H1 (cell line): ENCODE measurements at regions not wholly inside any gene's neighbourhood (a gene's known extent, or its start where the extent isn't known, plus 50 kb on each side); places are given as distances from the start of the nearest gene placed in this dataset.

ENCODE experiments used
- ATF3 ChIP-seq: IDR thresholded peaks from 2 replicates; pipeline ENCODE4 v1.6.1; 2011; ENCODE audit warnings: low read depth, mild to moderate bottlenecking, low read length; ENCODE audit not compliant: insufficient read depth
- CEBPB ChIP-seq: IDR thresholded peaks from 2 replicates; pipeline ENCODE4 v1.6.1; 2012; ENCODE audit warnings: low read depth, low read length
- CREB1 ChIP-seq: IDR thresholded peaks from 2 replicates; pipeline ENCODE4 v1.6.1; 2012; ENCODE audit warnings: inconsistent platforms
- EP300 ChIP-seq, 2 experiments: IDR thresholded peaks; 1 replicate in 1 of 2; 2 replicates in 1 of 2; pipeline ENCODE4 v1.6.1; 2011 to 2012; ENCODE audit warnings: low read depth in 2 of 2, low read length in 2 of 2, mild to moderate bottlenecking in 2 of 2, borderline replicate concordance in 1 of 2, inconsistent platforms in 1 of 2, moderate library complexity in 1 of 2
- KDM1A ChIP-seq: fragments of 200-600, 300-600 bp; sonication (generic); IDR thresholded peaks from 2 replicates; pipeline ENCODE4 v1.7.1; 2016; ENCODE audit warnings: mild to moderate bottlenecking, low read length, borderline replicate concordance
- MAFK ChIP-seq: IDR thresholded peaks from 2 replicates; pipeline ENCODE4 v1.6.1; 2012; ENCODE audit warnings: low read depth, mild to moderate bottlenecking, improper control_type of control experiment, low read length
- NRF1 ChIP-seq: IDR thresholded peaks from 2 replicates; pipeline ENCODE4 v1.6.1; 2011; ENCODE audit warnings: mild to moderate bottlenecking, low read depth, low read length, improper control_type of control experiment
- POLR2A ChIP-seq, 2 experiments: IDR thresholded peaks; 1 replicate in 1 of 2; 2 replicates in 1 of 2; pipeline ENCODE4 v1.6.1; 2011; ENCODE audit warnings: low read depth in 2 of 2, low read length in 2 of 2, mild to moderate bottlenecking in 2 of 2; ENCODE audit errors: control extremely low read depth in 1 of 2
- POLR2AphosphoS5 ChIP-seq: IDR thresholded peaks from 2 replicates; pipeline ENCODE4 v1.6.1; 2011; ENCODE audit warnings: low read depth, low read length
- SIN3A ChIP-seq, 2 experiments: IDR thresholded peaks in 1 of 2; conservative IDR thresholded peaks in 1 of 2; 2 replicates each; pipeline ENCODE4 v1.6.1; 2011 to 2012; ENCODE audit warnings: low read length in 2 of 2, improper control_type of control experiment in 1 of 2, low read depth in 1 of 2, mild to moderate bottlenecking in 1 of 2
- TAF1 ChIP-seq: IDR thresholded peaks from 2 replicates; pipeline ENCODE4 v1.6.1; 2011; ENCODE audit warnings: mild to moderate bottlenecking, low read depth, low read length
- TF ChIP-seq, protein P1 (sequence below), 3 experiments: IDR thresholded peaks; 1 replicate in 2 of 3; 2 replicates in 1 of 3; pipeline versions ENCODE4 v1.5.1 to v1.6.1; 2011; ENCODE audit warnings: low read length in 3 of 3, mild to moderate bottlenecking in 3 of 3, inconsistent platforms in 2 of 3, low read depth in 1 of 3, moderate library complexity in 1 of 3; ENCODE audit not compliant: insufficient read depth in 1 of 3; ENCODE audit errors: control extremely low read depth in 1 of 3
- TF ChIP-seq, protein P2 (sequence below): IDR thresholded peaks from 2 replicates; pipeline ENCODE4 v1.6.1; 2012; ENCODE audit warnings: inconsistent platforms

GRCh38 chr17:68670967-68671693 is 70.0 kb upstream of the FAM20A start:
- TF ChIP-seq, protein P1, sequence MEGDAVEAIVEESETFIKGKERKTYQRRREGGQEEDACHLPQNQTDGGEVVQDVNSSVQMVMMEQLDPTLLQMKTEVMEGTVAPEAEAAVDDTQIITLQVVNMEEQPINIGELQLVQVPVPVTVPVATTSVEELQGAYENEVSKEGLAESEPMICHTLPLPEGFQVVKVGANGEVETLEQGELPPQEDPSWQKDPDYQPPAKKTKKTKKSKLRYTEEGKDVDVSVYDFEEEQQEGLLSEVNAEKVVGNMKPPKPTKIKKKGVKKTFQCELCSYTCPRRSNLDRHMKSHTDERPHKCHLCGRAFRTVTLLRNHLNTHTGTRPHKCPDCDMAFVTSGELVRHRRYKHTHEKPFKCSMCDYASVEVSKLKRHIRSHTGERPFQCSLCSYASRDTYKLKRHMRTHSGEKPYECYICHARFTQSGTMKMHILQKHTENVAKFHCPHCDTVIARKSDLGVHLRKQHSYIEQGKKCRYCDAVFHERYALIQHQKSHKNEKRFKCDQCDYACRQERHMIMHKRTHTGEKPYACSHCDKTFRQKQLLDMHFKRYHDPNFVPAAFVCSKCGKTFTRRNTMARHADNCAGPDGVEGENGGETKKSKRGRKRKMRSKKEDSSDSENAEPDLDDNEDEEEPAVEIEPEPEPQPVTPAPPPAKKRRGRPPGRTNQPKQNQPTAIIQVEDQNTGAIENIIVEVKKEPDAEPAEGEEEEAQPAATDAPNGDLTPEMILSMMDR (IDR thresholded peaks at IDR 0.05; ENCODE audit: control extremely low read depth in 1 of 3, insufficient read depth in 1 of 3, low read depth in 1 of 3, low read length in 3 of 3): no peak
- no peak for TF ChIP-seq POLR2AphosphoS5
- no peak for TF ChIP-seq KDM1A
- TF ChIP-seq EP300 (IDR thresholded peaks at IDR 0.05; ENCODE audit: borderline replicate concordance in 1 of 2, low read depth in 2 of 2, low read length in 2 of 2): no peak
- TF ChIP-seq ATF3: no peak
- TF ChIP-seq POLR2A (IDR thresholded peaks at IDR 0.05; ENCODE audit: control extremely low read depth in 1 of 2, low read depth in 2 of 2, low read length in 2 of 2): no peak
- no peak for TF ChIP-seq NRF1
- no peak for TF ChIP-seq SIN3A (conservative IDR thresholded peaks at IDR 0.05 in 1 of 2, IDR thresholded peaks at IDR 0.05 in 1 of 2; ENCODE audit: low read depth in 1 of 2, low read length in 2 of 2)
- no peak for TF ChIP-seq CEBPB
- no peak for TF ChIP-seq TAF1
- no peak for TF ChIP-seq MAFK
- TF ChIP-seq, protein P2, sequence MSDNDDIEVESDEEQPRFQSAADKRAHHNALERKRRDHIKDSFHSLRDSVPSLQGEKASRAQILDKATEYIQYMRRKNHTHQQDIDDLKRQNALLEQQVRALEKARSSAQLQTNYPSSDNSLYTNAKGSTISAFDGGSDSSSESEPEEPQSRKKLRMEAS: no peak
- TF ChIP-seq CREB1: no peak
